GM12878 (cell line): ENCODE measurements at regions not wholly inside any gene's neighbourhood (a gene's known extent, or its start where the extent isn't known, plus 50 kb on each side); places are given as distances from the start of the nearest gene placed in this dataset.

Source experiments
- ATAC-seq: fragments of 200-7000 bp; cut with Tn5 transposase; 3 replicates; pipeline ENCODE4 v1.9.1; 2020; ENCODE audit warnings: mild to moderate bottlenecking, moderate library complexity
- BruUV-seq: library from RNA; stranded (reverse); fragments of 400-500 nt; replicated peaks from 2 replicates; lab custom pipeline; 2021; lab: Mats Ljungman, UMichigan
- CTCF ChIA-PET: fragments of 300-600 bp; sonication (Branson Sonifier 250); formaldehyde crosslinking; extraction: SDS; loops from one replicate; lab custom pipeline; 2021; ENCODE audit warnings: inconsistent platforms; lab: Yijun Ruan, JAX
- POLR2A ChIA-PET: fragments of 350-600 bp; formaldehyde crosslinking; extraction: SDS; loops from one replicate; lab custom pipeline; 2021; ENCODE audit warnings: inconsistent platforms; lab: Charles Lee
- RAD21 ChIA-PET: fragments of 300-600 bp; sonication (Branson Sonifier 250); formaldehyde crosslinking; loops from one replicate; lab custom pipeline; 2023; ENCODE audit warnings: antibody characterized with exemption; ENCODE audit not compliant: unreplicated experiment; lab: Charles Lee
- SMC1A ChIA-PET: fragments of 300-600 bp; sonication (Branson Sonifier 250); formaldehyde crosslinking; loops from one replicate; lab custom pipeline; 2023; ENCODE audit not compliant: unreplicated experiment, uncharacterized antibody; lab: Charles Lee
- DNase-seq: peaks from one replicate; pipeline ENCODE4 v3.0.0-alpha.2; 2011; ENCODE audit warnings: low read depth, low spot score
- FAIRE-seq: peaks from 3 replicates; lab custom pipeline; 2011; peaks lifted over from hg19 to GRCh38; lab: Jason Lieb, UNC
- H2AFZ ChIP-seq: 2 replicates; pipeline ENCODE4 v1.6.0; 2011; ENCODE audit warnings: low read depth, low read length, control low read depth; ENCODE audit not compliant: control insufficient read depth
- H3K27ac ChIP-seq: 2 replicates; pipeline ENCODE4 v1.5.1; 2011; ENCODE audit warnings: control low read depth; ENCODE audit not compliant: control insufficient read depth, insufficient read depth
- H3K27me3 ChIP-seq, 2 experiments: replicated peaks in 1 of 2; 2 replicates each; pipeline versions ENCODE4 v1.6.0 to v1.6.1; 2011; ENCODE audit warnings: low read length in 1 of 2; ENCODE audit not compliant: control insufficient read depth in 2 of 2, insufficient read depth in 2 of 2
- H3K36me3 ChIP-seq, 2 experiments: 2 replicates each; pipeline ENCODE4 v1.5.1; 2011; ENCODE audit warnings: low read length in 1 of 2; ENCODE audit not compliant: control insufficient read depth in 2 of 2, insufficient read depth in 2 of 2
- H3K4me1 ChIP-seq: 2 replicates; pipeline ENCODE4 v1.6.1; 2011; ENCODE audit warnings: mild to moderate bottlenecking, low read length, moderate library complexity, mixed read lengths; ENCODE audit not compliant: control insufficient read depth, insufficient read depth
- H3K4me2 ChIP-seq: 2 replicates; pipeline ENCODE4 v1.6.0; 2011; ENCODE audit warnings: control low read depth; ENCODE audit not compliant: control insufficient read depth, insufficient read depth
- H3K4me3 ChIP-seq: fragments of 200-600 bp; sonication (generic); 2 replicates; pipeline ENCODE4 v1.5.1; 2016
- H3K79me2 ChIP-seq: 2 replicates; pipeline ENCODE4 v1.6.0; 2011; ENCODE audit warnings: low read length; ENCODE audit not compliant: control insufficient read depth, insufficient read depth
- H3K9ac ChIP-seq: 2 replicates; pipeline ENCODE4 v1.8.0; 2011; ENCODE audit warnings: low read length, control low read depth, mixed read lengths; ENCODE audit not compliant: control insufficient read depth, insufficient read depth
- H3K9me3 ChIP-seq: replicated peaks from 3 replicates; pipeline ENCODE4 v1.5.1; 2011; ENCODE audit warnings: mild to moderate bottlenecking, low read length; ENCODE audit not compliant: control insufficient read depth, insufficient read depth
- H4K20me1 ChIP-seq: 2 replicates; pipeline ENCODE4 v1.6.0; 2011; ENCODE audit not compliant: control insufficient read depth, insufficient read depth
- FOS ChIP-seq: IDR thresholded peaks from 3 replicates; pipeline ENCODE4 v1.6.1; 2011; ENCODE audit warnings: borderline replicate concordance; ENCODE audit not compliant: insufficient read length; ENCODE audit errors: extremely low read depth
- HSF1 ChIP-seq: fragments of 150-350 bp; IDR thresholded peaks from 2 replicates; pipeline ENCODE4 v1.6.1; 2014; ENCODE audit warnings: mild to moderate bottlenecking, low read depth, low read length
- JUNB ChIP-seq: IDR thresholded peaks from 2 replicates; pipeline ENCODE4 v1.6.1; 2016; ENCODE audit warnings: antibody characterized with exemption, mild to moderate bottlenecking
- KAT2A ChIP-seq: conservative IDR thresholded peaks from 2 replicates; pipeline ENCODE4 v1.6.1; 2011; ENCODE audit warnings: low read depth, low read length; ENCODE audit not compliant: control insufficient read depth
- MXI1 ChIP-seq: fragments of 150-350 bp; IDR thresholded peaks from 2 replicates; pipeline ENCODE4 v1.6.1; 2011; ENCODE audit warnings: low read depth, mild to moderate bottlenecking, inconsistent platforms, low read length, improper control_type of control experiment
- MYC ChIP-seq: IDR thresholded peaks from 2 replicates; pipeline ENCODE4 v1.6.1; 2011; ENCODE audit warnings: mild to moderate bottlenecking, low read length, moderate library complexity, inconsistent platforms; ENCODE audit not compliant: insufficient read depth, insufficient replicate concordance, insufficient read length, severe bottlenecking
- PAX5 ChIP-seq: IDR thresholded peaks from 2 replicates; pipeline ENCODE4 v1.6.1; 2011; ENCODE audit warnings: low read depth, low read length, borderline replicate concordance
- PML ChIP-seq: IDR thresholded peaks from 2 replicates; pipeline ENCODE4 v1.6.1; 2012; ENCODE audit warnings: low read length, inconsistent platforms
- POLR2A ChIP-seq: IDR thresholded peaks from 2 replicates; pipeline ENCODE4 v1.6.1; 2011; ENCODE audit warnings: low read depth, mild to moderate bottlenecking, low read length
- TCF12 ChIP-seq: IDR thresholded peaks from 2 replicates; pipeline ENCODE4 v1.6.1; 2011; ENCODE audit warnings: low read depth, mild to moderate bottlenecking, low read length
- ZNF622 ChIP-seq: fragments of 450-650 bp; IDR thresholded peaks from 2 replicates; pipeline ENCODE4 v1.6.1; 2017; ENCODE audit warnings: mild to moderate bottlenecking, inconsistent platforms
- WGBS: methylation state at CpG from one replicate; pipeline ENCODE4 v1.1.6; 2016; ENCODE audit warnings: low lambda C conversion rate; ENCODE audit not compliant: insufficient replicate concordance, insufficient coverage; ENCODE audit errors: missing lambda C conversion rate; 5-methylcytosine and 5-hydroxymethylcytosine counted together
- in situ Hi-C: fragments of 300-500 bp; cut with MboI; formaldehyde crosslinking; loops from 9 replicates; pipeline ENCODE4 v1.14.3; 2018; ENCODE audit warnings: mixed read lengths
- intact Hi-C: fragments of 100-400 bp; cut with micrococcal nuclease; formaldehyde crosslinking; loops from one replicate; pipeline ENCODE4 v1.14.2; 2022; ENCODE audit not compliant: unreplicated experiment

- H3K27me3 ChIP-seq: peaks cover 0 to 4% of the 10 kb centered on the region in 2 experiments; a peak in 1 of 4 replicates
- FAIRE-seq: no peak
- H3K4me3 ChIP-seq: no peak overlapping the region
- WGBS: 60% methylated on average over 10 of the region's 10 CpGs
- H2AFZ ChIP-seq: no peak overlapping the region
- no peak overlapping the region for H3K27ac ChIP-seq
- no peaks in the 10 kb centered on the region for H3K9me3 ChIP-seq
- H3K9ac ChIP-seq: no peak overlapping the region
- H3K4me1 ChIP-seq: no peaks in the 10 kb centered on the region
- no peaks in the 10 kb centered on the region for H4K20me1 ChIP-seq
- no peaks in the 10 kb centered on the region for H3K79me2 ChIP-seq
- intact Hi-C loops (no loop called here), in situ Hi-C loops (no loop called here)
- ATAC-seq: no peak
- POLR2A ChIA-PET: no interaction called here
- DNase-seq: no peak
- no peak for TF ChIP-seq KAT2A
- no peak for TF ChIP-seq FOS
- TF ChIP-seq MYC: no peak
- no peak for TF ChIP-seq MXI1
- CTCF ChIA-PET: no interaction called here
- SMC1A ChIA-PET: no interaction called here
- no peaks in the 10 kb centered on the region for H3K36me3 ChIP-seq
- RAD21 ChIA-PET: no interaction called here
- BruUV-seq: no TSS peak
- no peak overlapping the region for H3K4me2 ChIP-seq
Observed at GRCh38 chr9:96168882-96169281, 133.1 kb downstream of the HSD17B3 start.

GRCh38 chr9:96167011-96167410, 135.0 kb downstream of the HSD17B3 start:
- H3K4me2 ChIP-seq: no peak overlapping the region
- H3K9me3 ChIP-seq: no peaks in the 10 kb centered on the region
- in situ Hi-C loops (no loop called here), intact Hi-C loops (no loop called here)
- H3K36me3 ChIP-seq: no peaks in the 10 kb centered on the region
- H3K4me3 ChIP-seq: no peak overlapping the region
- CTCF ChIA-PET: no interaction called here
- peaks cover 0 to 4% of the 10 kb centered on the region in 2 experiments; a peak in 1 of 4 replicates for H3K27me3 ChIP-seq
- SMC1A ChIA-PET: no interaction called here
- TF ChIP-seq PAX5 (no peak), PML (no peak), FOS (no peak), TCF12 (no peak), JUNB (no peak), POLR2A (no peak), ZNF622 (no peak), HSF1 (no peak)
- POLR2A ChIA-PET: no interaction called here
- ATAC-seq (no peak), FAIRE-seq (no peak), DNase-seq (no peak)
- H3K4me1 ChIP-seq: no peaks in the 10 kb centered on the region
- no peak overlapping the region for H2AFZ ChIP-seq
- H3K27ac ChIP-seq: no peak overlapping the region
- no TSS peak for BruUV-seq
- RAD21 ChIA-PET: no interaction called here
- no peaks in the 10 kb centered on the region for H3K79me2 ChIP-seq
- 66% methylated on average over 15 of the region's 15 CpGs for WGBS
- no peaks in the 10 kb centered on the region for H4K20me1 ChIP-seq
- H3K9ac ChIP-seq: no peak overlapping the region
